ENCODE measurements at regions not wholly inside any gene's neighbourhood (a gene's known extent, or its start where the extent isn't known, plus 50 kb on each side); places are given as distances from the start of the nearest gene placed in this dataset.
"Not testable (repeated sequence)": the region's sequence is repeated elsewhere in the genome, so short reads cannot be mapped to it uniquely, and the experiment has no call there.

GRCh38 chr10:22158426-22158825 lies 59.4 kb downstream of the EBLN1 start:
- WGBS = 54% methylated on average over 3 of the region's 3 CpGs
- H3K36me3 ChIP-seq (ENCODE audit: insufficient read depth) = no peaks in the 10 kb centered on the region
- H3K27ac ChIP-seq (ENCODE audit: low read depth) = no peak overlapping the region
- no peaks in the 10 kb centered on the region for H3K4me1 ChIP-seq (ENCODE audit: insufficient read depth)
- no peak overlapping the region for H3K4me3 ChIP-seq (ENCODE audit: low read depth, low read length)
- DNase-seq (ENCODE audit: extremely low spot score) = no peak

- H3K4me1 ChIP-seq (ENCODE audit: insufficient read depth) = no peaks in the 10 kb centered on the region
- H3K27ac ChIP-seq (ENCODE audit: low read depth) = no peak overlapping the region
- WGBS = 68% methylated on average over 3 of the region's 3 CpGs
- no peaks in the 10 kb centered on the region for H3K36me3 ChIP-seq (ENCODE audit: insufficient read depth)
- H3K4me3 ChIP-seq (ENCODE audit: low read depth, low read length) = no peak overlapping the region
- DNase-seq (ENCODE audit: extremely low spot score) = no peak
Measured at GRCh38 chr10:22156750-22157149, 61.1 kb downstream of the EBLN1 start.

GRCh38 chr10:22152403-22152802 lies 65.4 kb downstream of the EBLN1 start:
- H3K4me3 ChIP-seq (ENCODE audit: low read depth, low read length) = no peak overlapping the region
- no peak overlapping the region for H3K27ac ChIP-seq (ENCODE audit: low read depth)
- no peaks in the 10 kb centered on the region for H3K36me3 ChIP-seq (ENCODE audit: insufficient read depth)
- 80% methylated on average over 1 of the region's 1 CpG for WGBS
- H3K4me1 ChIP-seq (ENCODE audit: insufficient read depth) = no peaks in the 10 kb centered on the region
- DNase-seq (ENCODE audit: extremely low spot score) = no peak

- Histone ChIP-seq H3K4me3 (ENCODE audit: low read depth, low read length) (no peak overlapping the region), H3K27ac (ENCODE audit: low read depth) (no peak overlapping the region), H3K4me1 (ENCODE audit: insufficient read depth) (no peaks in the 10 kb centered on the region), H3K36me3 (ENCODE audit: insufficient read depth) (no peaks in the 10 kb centered on the region)
- no peak for DNase-seq (ENCODE audit: extremely low spot score)
- 92% methylated on average over 1 of the region's 1 CpG for WGBS
Measured at GRCh38 chr10:22150842-22151241, 67.0 kb downstream of the EBLN1 start.

GRCh38 chr10:22148961-22149360 lies 68.9 kb downstream of the EBLN1 start:
- no peak for DNase-seq (ENCODE audit: extremely low spot score)

GRCh38 chr10:22145873-22146272 lies 71.9 kb downstream of the EBLN1 start:
- not testable (repeated sequence) for H3K4me1 ChIP-seq (ENCODE audit: insufficient read depth); H3K36me3 ChIP-seq (ENCODE audit: insufficient read depth); DNase-seq (ENCODE audit: extremely low spot score); H3K4me3 ChIP-seq (ENCODE audit: low read depth, low read length); H3K27ac ChIP-seq (ENCODE audit: low read depth)
- 91% methylated on average over 2 of the region's 2 CpGs for WGBS

More at GRCh38 chr10:22148961-22149360, 68.9 kb downstream of the EBLN1 start:
- no peak overlapping the region for H3K27ac ChIP-seq (ENCODE audit: low read depth)
- H3K4me1 ChIP-seq (ENCODE audit: insufficient read depth) = no peaks in the 10 kb centered on the region
- no peaks in the 10 kb centered on the region for H3K36me3 ChIP-seq (ENCODE audit: insufficient read depth)
- H3K4me3 ChIP-seq (ENCODE audit: low read depth, low read length) = no peak overlapping the region

GRCh38 chr10:22137542-22137941 lies 80.3 kb downstream of the EBLN1 start:
- 83% methylated on average over 2 of the region's 2 CpGs for WGBS
- Histone ChIP-seq H3K27ac (ENCODE audit: low read depth) (no peak overlapping the region), H3K36me3 (ENCODE audit: insufficient read depth) (no peaks in the 10 kb centered on the region), H3K4me1 (ENCODE audit: insufficient read depth) (no peaks in the 10 kb centered on the region), H3K4me3 (ENCODE audit: low read depth, low read length) (no peak overlapping the region)
- no peak for DNase-seq (ENCODE audit: extremely low spot score)

- Histone ChIP-seq H3K4me1 (ENCODE audit: insufficient read depth) (no peaks in the 10 kb centered on the region), H3K27ac (ENCODE audit: low read depth) (no peak overlapping the region), H3K36me3 (ENCODE audit: insufficient read depth) (no peaks in the 10 kb centered on the region), H3K4me3 (ENCODE audit: low read depth, low read length) (no peak overlapping the region)
- no peak for DNase-seq (ENCODE audit: extremely low spot score)
- 90% methylated on average over 9 of the region's 9 CpGs for WGBS
Measured at GRCh38 chr10:22135591-22135990, 82.2 kb downstream of the EBLN1 start.

- DNase-seq (ENCODE audit: extremely low spot score) = no peak
- no peaks in the 10 kb centered on the region for H3K4me1 ChIP-seq (ENCODE audit: insufficient read depth)
- WGBS = 18% methylated on average over 11 of the region's 11 CpGs
Measured at GRCh38 chr10:22133749-22134624, 83.8 kb downstream of the EBLN1 start.

GRCh38 chr10:22130824-22131223 lies 87.0 kb downstream of the EBLN1 start:
- 76% methylated on average over 6 of the region's 6 CpGs for WGBS
- not testable (repeated sequence) for H3K4me3 ChIP-seq (ENCODE audit: low read depth, low read length); H3K36me3 ChIP-seq (ENCODE audit: insufficient read depth); DNase-seq (ENCODE audit: extremely low spot score); H3K27ac ChIP-seq (ENCODE audit: low read depth); H3K4me1 ChIP-seq (ENCODE audit: insufficient read depth)

More at GRCh38 chr10:22133749-22134624, 83.8 kb downstream of the EBLN1 start:
- Histone ChIP-seq H3K36me3 (ENCODE audit: insufficient read depth) (no peaks in the 10 kb centered on the region), H3K27ac (ENCODE audit: low read depth) (no peak overlapping the region), H3K4me3 (ENCODE audit: low read depth, low read length) (no peak overlapping the region)

- H3K36me3 ChIP-seq (ENCODE audit: insufficient read depth); H3K27ac ChIP-seq (ENCODE audit: low read depth); H3K4me1 ChIP-seq (ENCODE audit: insufficient read depth); DNase-seq (ENCODE audit: extremely low spot score); H3K4me3 ChIP-seq (ENCODE audit: low read depth, low read length): not testable (repeated sequence)
- WGBS = 97% methylated on average over 22 of the region's 22 CpGs
Measured at GRCh38 chr10:22129612-22130011, 88.2 kb downstream of the EBLN1 start.

- not testable (repeated sequence) for H3K36me3 ChIP-seq (ENCODE audit: insufficient read depth); H3K4me1 ChIP-seq (ENCODE audit: insufficient read depth); DNase-seq (ENCODE audit: extremely low spot score); H3K4me3 ChIP-seq (ENCODE audit: low read depth, low read length); H3K27ac ChIP-seq (ENCODE audit: low read depth)
- WGBS = 77% methylated on average over 3 of the region's 3 CpGs
Measured at GRCh38 chr10:22121181-22121580, 96.6 kb downstream of the EBLN1 start.

- not testable (repeated sequence) for H3K4me3 ChIP-seq (ENCODE audit: low read depth, low read length); DNase-seq (ENCODE audit: extremely low spot score); H3K36me3 ChIP-seq (ENCODE audit: insufficient read depth); H3K27ac ChIP-seq (ENCODE audit: low read depth); H3K4me1 ChIP-seq (ENCODE audit: insufficient read depth)
- WGBS = 88% methylated on average over 1 of the region's 1 CpG
Measured at GRCh38 chr10:22120072-22120471, 97.7 kb downstream of the EBLN1 start.

- 96% methylated on average over 5 of the region's 5 CpGs for WGBS
- H3K36me3 ChIP-seq (ENCODE audit: insufficient read depth); H3K4me1 ChIP-seq (ENCODE audit: insufficient read depth); H3K27ac ChIP-seq (ENCODE audit: low read depth); DNase-seq (ENCODE audit: extremely low spot score); H3K4me3 ChIP-seq (ENCODE audit: low read depth, low read length): not testable (repeated sequence)
Measured at GRCh38 chr10:22119575-22119974, 98.2 kb downstream of the EBLN1 start.
